HG02571 (cell line): ENCODE measurements at regions not wholly inside any gene's neighbourhood (a gene's known extent, or its start where the extent isn't known, plus 50 kb on each side); places are given as distances from the start of the nearest gene placed in this dataset.
"Not testable (repeated sequence)": the region's sequence is repeated elsewhere in the genome, so short reads cannot be mapped to it uniquely, and the experiment has no call there.

Experiments used
- ATAC-seq: cut with Tn5 transposase; IDR thresholded peaks from one replicate; pipeline ENCODE4 v1.9.1; 2021; ENCODE audit warnings: mild to moderate bottlenecking, moderate library complexity; ENCODE audit not compliant: unreplicated experiment

DNA sequence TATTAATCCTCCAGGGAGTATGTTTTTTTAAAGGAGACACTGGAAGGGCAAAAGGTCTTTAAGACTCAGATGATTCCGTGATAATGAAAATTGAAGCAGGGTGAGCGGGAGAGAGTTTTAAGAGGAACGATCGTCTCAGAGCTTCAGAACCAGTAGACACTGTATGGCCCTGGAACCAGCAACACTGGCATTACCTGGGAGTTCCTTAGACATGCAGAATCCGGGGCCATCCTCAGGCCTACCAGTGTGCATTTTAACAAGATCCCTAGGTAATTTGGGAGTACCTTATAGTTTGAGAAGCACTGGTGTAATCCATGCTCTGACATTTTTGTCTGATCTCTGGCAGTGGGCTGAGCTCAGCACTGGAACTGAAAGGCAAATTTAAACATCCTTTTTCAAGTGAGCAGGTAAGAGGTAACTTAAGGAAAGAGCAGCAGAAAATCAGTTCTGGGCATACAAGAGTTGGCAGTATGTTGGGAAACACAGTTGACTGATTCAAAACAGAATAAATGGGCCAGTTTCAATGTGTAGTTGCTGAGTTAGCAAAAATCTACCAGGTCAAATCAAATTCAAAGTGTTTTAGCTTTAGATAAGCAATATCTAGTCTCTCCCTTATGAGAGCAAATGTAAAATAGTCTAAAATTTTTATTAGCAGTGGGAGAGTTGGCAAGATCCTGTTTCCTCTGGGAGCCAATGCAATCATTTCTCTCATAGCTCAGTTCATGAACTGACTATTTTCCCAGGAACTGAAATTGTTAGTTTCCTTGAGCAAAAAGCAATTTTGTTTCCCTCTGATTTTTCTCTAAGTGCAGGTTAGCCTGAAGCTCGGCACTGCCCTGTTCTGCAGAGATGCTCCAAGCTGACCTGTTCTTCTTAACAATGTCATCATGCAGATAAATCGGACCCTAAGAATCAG, 97.2 kb upstream of the ELMO1 start:
- ATAC-seq, result no peak

GRCh38 chr7:37546677-37547076, 98.0 kb upstream of the ELMO1 start:
- no peak for ATAC-seq

DNA sequence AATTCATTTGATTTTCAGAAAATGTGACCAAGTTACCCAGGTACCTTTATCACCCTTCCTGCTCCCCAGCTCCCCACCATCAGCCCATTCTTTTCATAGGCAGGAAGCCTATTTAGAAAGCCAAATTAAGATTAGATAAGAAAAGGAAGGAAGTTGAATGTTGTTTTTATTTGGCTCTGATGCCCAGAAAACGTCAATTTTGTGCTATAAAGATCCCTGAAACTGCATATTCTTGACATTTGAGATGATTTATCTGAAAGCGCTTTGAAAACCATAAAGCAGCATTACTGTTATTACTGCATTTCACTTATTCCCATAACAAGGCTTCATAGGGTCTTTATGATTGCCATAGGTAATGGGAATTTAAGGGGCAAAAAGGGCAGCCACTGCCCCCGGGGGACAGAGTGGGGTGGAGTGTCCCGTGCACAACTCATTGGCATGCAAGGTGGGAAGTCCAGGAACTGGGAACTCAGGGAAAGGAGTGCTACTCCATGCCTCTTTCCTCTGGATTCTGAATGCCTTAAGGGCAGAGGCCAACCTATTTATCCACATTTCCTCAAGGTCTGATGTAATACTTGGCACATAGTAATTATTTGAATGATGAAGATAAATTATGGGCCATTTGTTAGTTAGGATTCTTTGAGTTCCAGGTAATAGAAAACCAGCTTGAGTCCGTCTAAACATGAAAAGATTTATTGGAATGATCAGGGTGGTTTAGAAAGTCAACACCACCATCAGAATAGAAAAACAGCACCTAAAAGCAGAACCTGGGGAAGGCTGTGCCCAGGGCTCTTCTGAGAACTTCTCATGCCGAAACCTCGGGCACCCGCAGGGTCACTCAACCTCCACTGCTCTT, 100.6 kb upstream of the ELMO1 start:
- ATAC-seq, result no peak

GRCh38 chr7:37550426-37550825, 101.8 kb upstream of the ELMO1 start:
- ATAC-seq, result no peak

DNA sequence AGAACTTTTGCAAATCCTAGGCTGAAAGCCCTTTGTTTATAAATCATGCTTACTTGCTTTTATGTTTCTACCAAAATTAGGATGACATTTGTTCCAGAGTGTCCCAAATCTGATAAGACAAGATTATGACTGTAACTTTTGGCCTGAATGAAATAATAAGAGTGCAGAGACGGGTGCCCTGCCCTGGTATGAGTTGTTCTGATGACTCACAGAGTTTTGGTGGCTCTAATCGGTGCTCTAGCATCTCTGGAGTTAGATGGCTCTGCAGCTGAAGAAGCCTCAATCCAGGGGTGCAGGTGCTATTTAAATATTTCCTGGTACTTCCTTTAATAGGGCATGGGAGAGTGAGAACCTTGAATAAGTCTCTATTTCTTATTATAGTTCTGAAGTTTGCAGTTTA, 102.2 kb upstream of the ELMO1 start:
- ATAC-seq, result no peak

DNA sequence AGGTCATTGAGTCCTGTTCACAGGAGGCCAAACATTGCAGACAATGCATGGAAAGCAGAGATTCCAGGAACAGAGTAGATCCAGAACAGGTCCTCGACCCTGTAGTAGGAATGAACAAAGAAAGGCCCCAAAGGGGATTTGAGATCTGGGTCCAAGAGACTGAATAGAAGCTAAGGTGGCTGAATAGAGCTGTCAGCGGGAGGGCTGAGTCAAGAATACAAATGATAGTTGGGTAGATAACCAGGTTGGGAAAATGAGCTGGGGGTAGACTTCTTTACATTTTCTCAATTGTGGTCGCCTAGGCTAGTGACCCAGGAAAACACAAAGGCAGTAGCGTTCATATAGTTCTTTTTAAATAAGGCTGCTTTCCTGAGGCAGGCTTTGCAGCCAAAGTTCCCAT, 103.4 kb upstream of the ELMO1 start:
- no peak for ATAC-seq

GRCh38 chr7:37552439-37552838, 103.8 kb upstream of the ELMO1 start:
- ATAC-seq, result not testable (repeated sequence)

- no peak for ATAC-seq
These were observed 106.9 kb upstream of the ELMO1 start for GRCh38 chr7:37555528-37555927.

DNA sequence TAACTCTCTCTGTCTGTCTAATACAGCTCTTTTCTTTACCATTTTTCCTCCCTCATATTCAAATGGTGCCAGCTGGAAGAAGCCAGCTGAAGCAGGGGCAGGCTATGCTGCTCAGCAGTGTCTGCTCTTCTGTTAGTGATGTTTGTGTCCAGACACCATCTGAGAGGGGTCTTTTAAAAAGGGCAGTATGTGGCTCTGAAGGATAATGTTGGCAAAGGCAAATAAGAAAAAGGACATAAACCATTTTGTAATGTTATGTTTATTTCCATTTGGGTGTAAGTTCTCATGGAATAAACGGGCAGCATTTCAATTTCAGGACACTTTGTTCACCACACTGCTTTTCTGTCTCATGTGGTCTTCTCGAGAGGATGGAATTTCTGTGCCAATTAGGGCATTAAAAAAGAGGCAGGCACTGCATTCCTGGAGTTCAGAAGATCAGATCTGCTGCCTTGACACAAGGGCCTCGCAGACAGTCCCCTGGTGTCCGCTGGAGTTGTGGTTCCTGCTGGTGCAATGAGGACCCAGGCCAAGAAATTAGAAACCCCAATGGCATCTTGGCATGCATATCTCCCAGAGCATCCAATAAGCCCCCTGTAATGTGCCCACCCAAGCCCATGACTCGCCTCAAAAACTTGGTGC, 109.0 kb upstream of the ELMO1 start:
- no peak for ATAC-seq

DNA sequence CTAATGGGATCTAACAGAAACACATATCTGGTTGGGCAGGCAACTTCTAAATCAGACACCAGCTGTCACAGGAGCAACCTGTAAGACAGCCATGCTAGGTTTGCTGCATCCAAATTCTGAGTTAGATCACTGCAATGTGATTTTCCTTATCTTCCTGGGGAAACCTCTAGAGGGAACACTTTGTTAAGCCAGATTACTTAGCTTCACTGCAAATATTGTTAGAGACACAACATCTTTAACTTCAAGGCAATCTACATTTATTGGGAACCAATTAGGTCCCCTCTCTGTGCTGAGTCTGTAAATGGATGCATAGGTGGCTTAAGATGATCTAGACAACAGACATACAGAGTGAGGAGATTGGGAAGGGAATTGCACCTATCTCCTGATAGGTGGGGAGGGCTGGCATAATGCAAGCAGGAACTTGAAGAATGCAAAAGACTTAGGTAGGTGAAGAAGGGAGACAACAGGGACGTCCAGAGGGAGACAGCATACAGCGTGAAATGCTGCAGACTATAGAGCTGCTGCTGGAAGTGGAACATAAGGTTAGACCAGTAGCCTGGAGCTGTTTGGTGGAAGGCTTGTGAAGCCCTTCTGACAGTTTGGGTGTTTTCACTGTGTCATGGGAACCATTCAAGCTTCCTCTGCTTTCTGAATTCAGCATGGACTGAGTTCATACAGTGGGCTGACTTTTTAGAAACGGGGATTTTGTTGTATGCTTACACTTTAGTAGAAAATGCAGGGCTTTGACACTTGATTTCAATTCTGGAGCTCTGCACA, 109.8 kb upstream of the ELMO1 start:
- no peak for ATAC-seq

- no peak for ATAC-seq
These were observed 113.4 kb upstream of the GPR141 start for GRCh38 chr7:37570145-37570544.

GRCh38 chr7:37571806-37572205, 111.8 kb upstream of the GPR141 start:
- no peak for ATAC-seq

DNA sequence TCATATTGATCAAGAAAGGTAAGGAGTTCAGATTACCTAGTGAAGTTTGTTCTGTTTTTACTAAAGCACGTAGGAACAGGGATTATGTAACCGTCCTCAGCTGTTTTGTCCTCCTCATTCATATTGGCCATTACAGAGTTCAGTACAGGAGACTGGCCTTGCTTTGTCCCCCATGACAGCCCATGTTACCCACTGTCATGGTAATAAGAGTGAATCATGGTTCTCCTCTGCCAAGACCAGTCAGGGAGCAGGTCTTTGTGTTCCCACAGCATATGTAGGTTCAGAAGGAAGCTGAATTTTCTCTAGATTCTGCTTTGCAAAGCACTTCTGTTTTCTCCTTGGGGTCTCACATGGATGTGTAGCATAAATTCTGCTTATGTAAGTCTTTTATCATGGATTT, 106.2 kb upstream of the GPR141 start:
- no peak for ATAC-seq

DNA sequence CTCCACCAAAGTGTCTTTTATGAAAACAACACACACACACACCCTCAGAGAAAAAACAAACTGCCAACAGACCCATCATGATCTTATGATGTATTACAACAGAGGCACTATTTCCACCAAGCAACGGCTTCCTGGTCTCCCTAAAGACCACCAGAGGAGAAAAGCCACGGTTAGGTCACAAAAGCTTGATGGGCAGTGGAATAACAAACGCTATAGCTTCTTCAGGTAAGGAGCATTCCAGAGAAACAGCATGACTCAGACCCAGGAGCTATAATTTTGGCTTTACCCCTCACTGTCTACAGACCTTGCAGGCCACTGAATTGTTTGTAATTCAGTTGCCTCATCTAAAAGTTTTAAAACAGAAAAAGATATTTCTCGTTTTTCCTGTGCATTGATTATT, 105.7 kb upstream of the GPR141 start:
- ATAC-seq, result no peak

- no peak for ATAC-seq
These were observed 105.2 kb upstream of the GPR141 start for GRCh38 chr7:37578350-37578749.

GRCh38 chr7:37580376-37580775, 103.2 kb upstream of the GPR141 start:
- no peak for ATAC-seq

DNA sequence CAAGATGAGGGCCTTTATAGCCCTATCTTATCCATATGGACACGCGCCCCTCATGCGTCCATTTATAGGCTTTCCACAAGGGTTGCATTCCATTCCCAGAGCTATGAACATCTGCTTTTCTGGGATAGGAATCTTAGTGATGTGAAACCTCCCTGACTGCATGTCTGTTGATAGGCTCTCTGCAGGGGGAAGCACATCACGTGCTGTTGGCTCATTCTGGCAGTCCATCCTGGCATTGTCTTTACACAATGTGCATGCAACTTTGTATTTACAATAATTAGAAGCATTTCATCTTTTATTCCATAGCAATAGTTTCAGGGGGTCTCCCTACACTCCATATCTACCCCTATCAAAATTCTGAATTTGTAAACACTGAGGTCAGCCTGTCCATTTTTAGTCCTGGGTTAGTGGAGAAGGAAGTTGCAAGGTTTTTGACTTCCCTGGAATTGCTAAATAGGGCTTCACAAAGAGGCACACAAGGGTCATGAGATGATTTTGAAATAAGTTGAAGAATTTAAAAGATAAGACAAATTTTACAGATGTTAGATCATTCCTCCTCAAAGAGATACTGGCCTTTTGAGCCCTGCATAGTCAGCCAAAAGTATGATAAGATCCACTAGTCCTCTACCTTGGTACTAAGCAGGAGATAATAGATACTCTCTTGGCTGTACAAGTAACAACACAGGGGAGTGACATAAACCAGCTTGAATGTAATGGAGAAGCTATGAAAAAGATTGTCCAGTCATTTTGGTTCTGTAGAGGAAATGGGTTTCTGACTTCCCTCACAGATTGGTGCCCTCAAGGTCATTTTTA, 98.7 kb upstream of the GPR141 start:
- not testable (repeated sequence) for ATAC-seq

- ATAC-seq, result no peak
These were observed 92.7 kb upstream of the GPR141 start for GRCh38 chr7:37590824-37591223.

GRCh38 chr7:37592366-37592765, 91.2 kb upstream of the GPR141 start:
- ATAC-seq, result no peak

DNA sequence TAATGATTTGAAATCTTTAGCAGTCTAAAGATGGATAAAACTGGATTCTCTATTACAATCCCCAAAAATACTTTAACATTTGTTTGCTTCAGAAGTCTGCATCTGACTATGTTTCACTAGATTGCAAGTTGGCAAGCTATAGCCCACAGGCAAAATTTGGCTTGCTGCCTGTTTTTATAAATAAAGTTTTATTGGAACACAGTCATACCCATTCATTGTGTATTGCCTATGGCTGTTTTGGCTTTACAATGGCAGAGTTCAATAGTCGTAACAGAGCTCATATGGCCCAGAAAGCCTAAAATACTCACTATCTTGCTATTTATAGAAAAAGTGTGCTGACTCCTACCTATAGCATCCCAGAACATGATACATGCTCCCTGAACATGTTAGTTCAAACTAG, 89.0 kb upstream of the GPR141 start:
- ATAC-seq, result no peak
